GM12878 (cell line): ENCODE measurements at regions not wholly inside any gene's neighbourhood (a gene's known extent, or its start where the extent isn't known, plus 50 kb on each side); places are given as distances from the start of the nearest gene placed in this dataset.

ENCODE experiments used
- BMI1 ChIP-seq: fragments of 450-650 bp; IDR thresholded peaks from 2 replicates; pipeline ENCODE4 v1.6.1; 2016; ENCODE audit warnings: mild to moderate bottlenecking, moderate library complexity, borderline replicate concordance
- CTCF ChIP-seq, 3 experiments: IDR thresholded peaks in 2 of 3; conservative IDR thresholded peaks in 1 of 3; 2 replicates each; pipeline ENCODE4 v1.5.1; 2011; ENCODE audit warnings: low read depth in 3 of 3, low read length in 3 of 3, mild to moderate bottlenecking in 3 of 3, control low read depth in 2 of 3, moderate library complexity in 2 of 3, inconsistent platforms in 1 of 3, mixed read lengths in 1 of 3; ENCODE audit not compliant: control insufficient read depth in 2 of 3, insufficient read depth in 1 of 3; ENCODE audit errors: extremely low read depth in 1 of 3
- EED ChIP-seq: sonication (generic); IDR thresholded peaks from 2 replicates; pipeline ENCODE4 v1.6.1; 2016; ENCODE audit warnings: antibody characterized with exemption, low read depth
- ESRRA ChIP-seq: IDR thresholded peaks from 2 replicates; pipeline ENCODE4 v1.6.1; 2012; ENCODE audit warnings: mild to moderate bottlenecking, low read length, improper control_type of control experiment
- EZH2 ChIP-seq: IDR thresholded peaks from 2 replicates; pipeline ENCODE4 v1.6.1; 2012; ENCODE audit warnings: low read depth, mild to moderate bottlenecking, control low read depth, inconsistent platforms, low read length, borderline replicate concordance; ENCODE audit not compliant: control insufficient read depth
- FOXK2 ChIP-seq: fragments of 450-650 bp; IDR thresholded peaks from 2 replicates; pipeline ENCODE4 v1.6.1; 2017; ENCODE audit warnings: mild to moderate bottlenecking, moderate library complexity
- FOXM1 ChIP-seq: IDR thresholded peaks from 2 replicates; pipeline ENCODE4 v1.6.1; 2012; ENCODE audit warnings: low read depth, mild to moderate bottlenecking, inconsistent platforms, low read length, moderate library complexity
- MEF2A ChIP-seq: IDR thresholded peaks from 2 replicates; pipeline ENCODE4 v1.6.1; 2011; ENCODE audit warnings: low read depth, mild to moderate bottlenecking, low read length, moderate library complexity; ENCODE audit not compliant: insufficient read depth
- MXI1 ChIP-seq: fragments of 150-350 bp; IDR thresholded peaks from 2 replicates; pipeline ENCODE4 v1.6.1; 2011; ENCODE audit warnings: low read depth, mild to moderate bottlenecking, inconsistent platforms, low read length, improper control_type of control experiment
- POLR2A ChIP-seq: IDR thresholded peaks from 2 replicates; pipeline ENCODE4 v1.6.1; 2011; ENCODE audit warnings: low read depth, mild to moderate bottlenecking, low read length
- RAD21 ChIP-seq: IDR thresholded peaks from 2 replicates; pipeline ENCODE4 v1.6.1; 2011; ENCODE audit warnings: mild to moderate bottlenecking, low read depth, low read length, moderate library complexity; ENCODE audit not compliant: insufficient read depth
- RAD51 ChIP-seq: fragments of 450-650 bp; IDR thresholded peaks from 2 replicates; pipeline ENCODE4 v1.6.1; 2016; ENCODE audit warnings: moderate library complexity, mild to moderate bottlenecking, inconsistent platforms
- RFX5 ChIP-seq: IDR thresholded peaks from 2 replicates; pipeline ENCODE4 v1.6.1; 2011; ENCODE audit warnings: low read depth, low read length, improper control_type of control experiment
- YY1 ChIP-seq: IDR thresholded peaks from 2 replicates; pipeline ENCODE4 v1.6.1; 2011; ENCODE audit warnings: low read depth, mild to moderate bottlenecking, low read length

GRCh38 chr17:77428749-77429368, 288.1 kb downstream of the SEC14L1 start:
- TF ChIP-seq CTCF (IDR thresholded peaks at IDR 0.05 in 2 of 3, conservative IDR thresholded peaks at IDR 0.05 in 1 of 3; ENCODE audit: control insufficient read depth in 2 of 3, extremely low read depth in 1 of 3, insufficient read depth in 1 of 3, low read depth in 3 of 3, low read length in 3 of 3): no peak
- TF ChIP-seq BMI1: no peak
- TF ChIP-seq YY1: no peak
- TF ChIP-seq POLR2A: no peak
- TF ChIP-seq FOXK2: no peak
- no peak for TF ChIP-seq MEF2A
- no peak for TF ChIP-seq RAD51
- TF ChIP-seq FOXM1: no peak
- TF ChIP-seq MXI1: no peak
- no peak for TF ChIP-seq RFX5
- TF ChIP-seq EZH2: no peak
- no peak for TF ChIP-seq RAD21
- TF ChIP-seq ESRRA: no peak
- no peak for TF ChIP-seq EED
